ENCODE measurements at regions not wholly inside any gene's neighbourhood (a gene's known extent, or its start where the extent isn't known, plus 50 kb on each side); places are given as distances from the start of the nearest gene placed in this dataset.

GRCh38 chr2:76000425-76000824, 289.7 kb upstream of the GCFC2 start:
- Histone ChIP-seq H3K9me3 (no peaks in the 10 kb centered on the region), H3K27me3 (ENCODE audit: insufficient read depth) (no peaks in the 10 kb centered on the region), H3K79me2 (ENCODE audit: insufficient read depth) (no peaks in the 10 kb centered on the region), H2AFZ (ENCODE audit: low read depth) (no peak overlapping the region), H3K9me2 (no peaks in the 10 kb centered on the region), H3K36me3 (replicated peaks in 1 of 2; ENCODE audit: control insufficient read depth in 1 of 2, insufficient read depth in 2 of 2, low read length in 1 of 2) (no peaks in the 10 kb centered on the region), H3K4me1 (ENCODE audit: control insufficient read depth in 1 of 2, insufficient read depth in 2 of 2, low read depth in 1 of 2, low read length in 1 of 2) (no peaks in the 10 kb centered on the region; a peak in 1 of 4 replicates), H4K20me1 (ENCODE audit: insufficient read depth) (no peaks in the 10 kb centered on the region), H3K4me3 (ENCODE audit: low read depth in 2 of 2, low read length in 1 of 2) (no peak overlapping the region), H3K9ac (no peak overlapping the region), H3K4me2 (no peak overlapping the region), H3K27ac (ENCODE audit: low read depth in 2 of 2, low read length in 1 of 2) (no peak overlapping the region), H3F3A (replicated peaks; ENCODE audit: insufficient read depth) (no peaks in the 10 kb centered on the region)
- ChIA-PET POLR2A (no interaction called here), CTCF (interaction anchor here (1.0 kb wide), 1 partner anchor 98 kb away, joined by 3 read pairs; no protein-coding TSS in a partner anchor)
- 10% methylated on average over 2 of the region's 2 CpGs for WGBS (ENCODE audit: low lambda C conversion rate)
- TF ChIP-seq JUND (IDR thresholded peaks at IDR 0.05) (no peak), RXRA (IDR thresholded peaks at IDR 0.05; ENCODE audit: borderline replicate concordance, low read depth) (no peak), SIN3A (IDR thresholded peaks at IDR 0.05; ENCODE audit: borderline replicate concordance, low read depth, low read length) (no peak), EP300 (IDR thresholded peaks at IDR 0.05; ENCODE audit: borderline replicate concordance in 1 of 2, low read depth in 1 of 2, low read length in 1 of 2) (no peak), FOXJ3 (CRISPR knock-in tag; IDR thresholded peaks at IDR 0.05) (no peak), MAX (IDR thresholded peaks at IDR 0.05; ENCODE audit: low read depth) (no peak), USF2 (IDR thresholded peaks at IDR 0.05; ENCODE audit: borderline replicate concordance, low read depth, low read length) (no peak), FOXM1 (IDR thresholded peaks at IDR 0.05; ENCODE audit: low read depth) (no peak)
- DNase-seq: no peak

- Histone ChIP-seq H3K4me3 (ENCODE audit: low read depth in 2 of 2, low read length in 1 of 2) (no peak overlapping the region), H3F3A (replicated peaks; ENCODE audit: insufficient read depth) (no peaks in the 10 kb centered on the region), H4K20me1 (ENCODE audit: insufficient read depth) (no peaks in the 10 kb centered on the region), H2AFZ (ENCODE audit: low read depth) (no peak overlapping the region), H3K9me2 (no peaks in the 10 kb centered on the region), H3K27me3 (ENCODE audit: insufficient read depth) (no peaks in the 10 kb centered on the region), H3K36me3 (replicated peaks in 1 of 2; ENCODE audit: control insufficient read depth in 1 of 2, insufficient read depth in 2 of 2, low read length in 1 of 2) (no peaks in the 10 kb centered on the region), H3K79me2 (ENCODE audit: insufficient read depth) (no peaks in the 10 kb centered on the region), H3K9ac (no peak overlapping the region), H3K4me2 (no peak overlapping the region), H3K4me1 (ENCODE audit: control insufficient read depth in 1 of 2, insufficient read depth in 2 of 2, low read depth in 1 of 2, low read length in 1 of 2) (no peaks in the 10 kb centered on the region; a peak in 1 of 4 replicates), H3K27ac (ENCODE audit: low read depth in 2 of 2, low read length in 1 of 2) (no peak overlapping the region), H3K9me3 (no peaks in the 10 kb centered on the region)
- ChIA-PET POLR2A (no interaction called here), CTCF (interaction anchor here (0.8 kb wide), 1 partner anchor 15 kb away, joined by 3 read pairs; no protein-coding TSS in a partner anchor)
- DNase-seq: no peak
- WGBS (ENCODE audit: low lambda C conversion rate): 19% methylated on average over 2 of the region's 2 CpGs
- no peak for TF ChIP-seq RCOR1 (IDR thresholded peaks at IDR 0.05; ENCODE audit: low read length)
Observed at GRCh38 chr2:75998451-75998850, 287.7 kb upstream of the GCFC2 start.

- Histone ChIP-seq H3F3A (replicated peaks; ENCODE audit: insufficient read depth) (no peaks in the 10 kb centered on the region), H3K4me2 (no peak overlapping the region), H3K4me3 (ENCODE audit: low read depth in 2 of 2, low read length in 1 of 2) (no peak overlapping the region), H3K9me2 (no peaks in the 10 kb centered on the region), H3K9me3 (no peaks in the 10 kb centered on the region; the same call in 1 of the 2 replicates), H3K4me1 (ENCODE audit: control insufficient read depth in 1 of 2, insufficient read depth in 2 of 2, low read depth in 1 of 2, low read length in 1 of 2) (no peaks in the 10 kb centered on the region), H2AFZ (ENCODE audit: low read depth) (no peak overlapping the region), H3K27ac (ENCODE audit: low read depth in 2 of 2, low read length in 1 of 2) (no peak overlapping the region), H4K20me1 (ENCODE audit: insufficient read depth) (no peaks in the 10 kb centered on the region), H3K79me2 (ENCODE audit: insufficient read depth) (no peaks in the 10 kb centered on the region), H3K27me3 (ENCODE audit: insufficient read depth) (no peaks in the 10 kb centered on the region), H3K9ac (no peak overlapping the region), H3K36me3 (replicated peaks in 1 of 2; ENCODE audit: control insufficient read depth in 1 of 2, insufficient read depth in 2 of 2, low read length in 1 of 2) (no peaks in the 10 kb centered on the region)
- ChIA-PET POLR2A (no interaction called here), CTCF (interaction anchor here (0.7 to 0.9 kb wide), 2 partner anchors 9 to 42 kb away, joined by 3 read pairs; no protein-coding TSS in a partner anchor)
- no peak for DNase-seq
- 22% methylated on average over 4 of the region's 4 CpGs for WGBS (ENCODE audit: low lambda C conversion rate)
- no peak for TF ChIP-seq MEF2A (IDR thresholded peaks at IDR 0.05; ENCODE audit: borderline replicate concordance, low read depth)
- no peak for TF ChIP-seq TCF12 (IDR thresholded peaks at IDR 0.05)
- TF ChIP-seq RFX5 (IDR thresholded peaks at IDR 0.05; ENCODE audit: low read length): no peak
- no peak for TF ChIP-seq GATA2 (CRISPR knock-in tag; IDR thresholded peaks at IDR 0.05)
- TF ChIP-seq ZBTB33 (IDR thresholded peaks at IDR 0.05; ENCODE audit: borderline replicate concordance, low read depth): no peak
- no peak for TF ChIP-seq MXI1 (IDR thresholded peaks at IDR 0.05; ENCODE audit: low read depth, low read length)
- TF ChIP-seq SMC3 (IDR thresholded peaks at IDR 0.05; ENCODE audit: low read depth, low read length): no peak
- TF ChIP-seq REST (IDR thresholded peaks at IDR 0.05; ENCODE audit: low read depth, low read length): no peak
- TF ChIP-seq NFIC (IDR thresholded peaks at IDR 0.05; ENCODE audit: borderline replicate concordance): no peak
Observed at GRCh38 chr2:75994759-75995158, 284.0 kb upstream of the GCFC2 start.
